CD8-positive, alpha-beta memory T cell (primary cell): ENCODE measurements at regions not wholly inside any gene's neighbourhood (a gene's known extent, or its start where the extent isn't known, plus 50 kb on each side); places are given as distances from the start of the nearest gene placed in this dataset.
"Not testable (repeated sequence)": the region's sequence is repeated elsewhere in the genome, so short reads cannot be mapped to it uniquely, and the experiment has no call there.

Source experiments
- CTCF ChIA-PET: fragments of 350-600 bp; sonication (Branson Sonifier 250); formaldehyde crosslinking; loops from one replicate; lab custom pipeline; 2021; ENCODE audit warnings: antibody characterized with exemption; lab: Charles Lee
- POLR2A ChIA-PET: fragments of 350-600 bp; sonication (Branson Sonifier 250); formaldehyde crosslinking; loops from one replicate; lab custom pipeline; 2021; ENCODE audit warnings: antibody characterized with exemption; lab: Charles Lee
- DNase-seq, 5 donors: peaks; one replicate each; pipeline versions ENCODE4 v3.0.0 to v3.0.0-alpha.2; 2020 to 2022; ENCODE audit warnings: mixed read lengths in 1 of 5
- H3K27ac ChIP-seq: one replicate; pipeline ENCODE4 v1.7.0; 2013; ENCODE audit warnings: low read depth, mild to moderate bottlenecking, low read length, moderate library complexity
- H3K27me3 ChIP-seq: 2 replicates; pipeline ENCODE4 v1.7.0; 2013; ENCODE audit warnings: low read length, mild to moderate bottlenecking; ENCODE audit not compliant: insufficient read depth, poor library complexity, severe bottlenecking
- H3K36me3 ChIP-seq: 2 replicates; pipeline ENCODE4 v1.7.0; 2013; ENCODE audit warnings: mild to moderate bottlenecking, low read length, moderate library complexity; ENCODE audit not compliant: insufficient read depth
- H3K4me1 ChIP-seq: 2 replicates; pipeline ENCODE4 v1.7.0; 2013; ENCODE audit warnings: mild to moderate bottlenecking, low read length, moderate library complexity; ENCODE audit not compliant: insufficient read depth
- H3K4me3 ChIP-seq: 2 replicates; pipeline ENCODE4 v1.7.0; 2013; ENCODE audit warnings: mild to moderate bottlenecking, low read length
- H3K9me3 ChIP-seq: 2 replicates; pipeline ENCODE4 v1.7.0; 2013; ENCODE audit warnings: mild to moderate bottlenecking, low read length
- H3K27ac Mint-ChIP-seq, 8 donors: one replicate each; pipeline ENCODE4 v1.8.0; 2020 to 2021; ENCODE audit warnings: mixed read lengths in 8 of 8, mild to moderate bottlenecking in 6 of 8, inconsistent platforms in 3 of 8, moderate library complexity in 3 of 8
- H3K27me3 Mint-ChIP-seq, 2 donors: one replicate each; pipeline ENCODE4 v1.8.0; 2020 to 2021; ENCODE audit warnings: mixed read lengths in 2 of 2, mild to moderate bottlenecking in 1 of 2, moderate library complexity in 1 of 2
- H3K36me3 Mint-ChIP-seq, 3 donors: one replicate each; pipeline ENCODE4 v1.8.0; 2020 to 2021; ENCODE audit warnings: mixed read lengths in 3 of 3, inconsistent platforms in 1 of 3, mild to moderate bottlenecking in 1 of 3
- H3K4me1 Mint-ChIP-seq, 3 donors: one replicate each; pipeline ENCODE4 v1.8.0; 2020 to 2021; ENCODE audit warnings: mixed read lengths in 3 of 3, inconsistent platforms in 1 of 3, mild to moderate bottlenecking in 1 of 3
- H3K4me3 Mint-ChIP-seq, 7 donors: one replicate each; pipeline ENCODE4 v1.8.0; 2020 to 2021; ENCODE audit warnings: mixed read lengths in 7 of 7, mild to moderate bottlenecking in 6 of 7, moderate library complexity in 4 of 7, inconsistent platforms in 2 of 7
- H3K9me3 Mint-ChIP-seq, 5 donors: one replicate each; pipeline ENCODE4 v1.8.0; 2020 to 2022; ENCODE audit warnings: mixed read lengths in 5 of 5, mild to moderate bottlenecking in 3 of 5, moderate library complexity in 2 of 5, inconsistent platforms in 1 of 5

- Histone ChIP-seq H3K9me3 (no peaks in the 10 kb centered on the region), H3K27ac (no peak overlapping the region), H3K4me1 (no peaks in the 10 kb centered on the region), H3K36me3 (no peaks in the 10 kb centered on the region), H3K4me3 (no peak overlapping the region), H3K27me3 (no peaks in the 10 kb centered on the region)
- POLR2A ChIA-PET: no interaction called here
- H3K27ac Mint-ChIP-seq: no peak overlapping the region
- no peaks in the 10 kb centered on the region for H3K4me1 Mint-ChIP-seq
- H3K9me3 Mint-ChIP-seq: no peaks in the 10 kb centered on the region
- peaks cover 5 to 17% of the 10 kb centered on the region in 2 donors for H3K27me3 Mint-ChIP-seq
- no peaks in the 10 kb centered on the region for H3K36me3 Mint-ChIP-seq
- CTCF ChIA-PET: no interaction called here
- DNase-seq: no peak
- no peak overlapping the region for H3K4me3 Mint-ChIP-seq
These were observed 289.7 kb upstream of the MCTP2 start for GRCh38 chr15:93941697-93942096.

- no peaks in the 10 kb centered on the region for H3K36me3 ChIP-seq
- ChIA-PET POLR2A (no interaction called here), CTCF (interaction anchor here (0.7 kb wide), 1 partner anchor 42 kb away, joined by 3 read pairs; no protein-coding TSS in a partner anchor)
- no peak for DNase-seq
- H3K9me3 ChIP-seq: no peaks in the 10 kb centered on the region
- H3K27ac ChIP-seq: no peak overlapping the region
- H3K27me3 ChIP-seq: no peaks in the 10 kb centered on the region
- H3K27me3 Mint-ChIP-seq: peaks cover 5 to 20% of the 10 kb centered on the region in 2 donors
- no peak overlapping the region for H3K27ac Mint-ChIP-seq
- H3K4me1 Mint-ChIP-seq: no peaks in the 10 kb centered on the region
- no peak overlapping the region for H3K4me3 Mint-ChIP-seq
- no peak overlapping the region for H3K4me3 ChIP-seq
- no peaks in the 10 kb centered on the region for H3K9me3 Mint-ChIP-seq
- H3K36me3 Mint-ChIP-seq: no peaks in the 10 kb centered on the region
- H3K4me1 ChIP-seq: no peaks in the 10 kb centered on the region
These were observed 291.1 kb upstream of the MCTP2 start for GRCh38 chr15:93940226-93940625.

GRCh38 chr15:93932164-93932776 lies 299.1 kb upstream of the MCTP2 start:
- H3K36me3 Mint-ChIP-seq: no peaks in the 10 kb centered on the region
- CTCF ChIA-PET: no interaction called here

GRCh38 chr15:93929375-93930094 lies 301.8 kb upstream of the MCTP2 start:
- H3K4me3 ChIP-seq: no peak overlapping the region
- Mint-ChIP-seq H3K4me1 (peaks cover 9 to 13% (median 10%) of the 10 kb centered on the region in 3 donors), H3K36me3 (no peaks in the 10 kb centered on the region), H3K27ac (no peak overlapping the region), H3K27me3 (peaks cover 2 to 8% of the 10 kb centered on the region in 2 donors), H3K9me3 (no peaks in the 10 kb centered on the region), H3K4me3 (no peak overlapping the region)
- H3K27me3 ChIP-seq: no peaks in the 10 kb centered on the region
- no peaks in the 10 kb centered on the region for H3K9me3 ChIP-seq
- H3K36me3 ChIP-seq: no peaks in the 10 kb centered on the region
- POLR2A ChIA-PET: no interaction called here
- DNase-seq: no peak
- H3K27ac ChIP-seq: no peak overlapping the region
- CTCF ChIA-PET: no interaction called here
- no peaks in the 10 kb centered on the region for H3K4me1 ChIP-seq

More at GRCh38 chr15:93932164-93932776, 299.1 kb upstream of the MCTP2 start:
- Mint-ChIP-seq H3K4me3 (peak overlapping the region in 5 of 7 donors; percentile 2 to 33 (median 8)), H3K9me3 (no peaks in the 10 kb centered on the region), H3K27me3 (peaks cover 2 to 20% of the 10 kb centered on the region in 2 donors), H3K4me1 (peaks cover 9 to 13% (median 10%) of the 10 kb centered on the region in 3 donors), H3K27ac (peak overlapping the region in 2 of 8 donors; percentile 18 to 59)
- H3K27me3 ChIP-seq: no peaks in the 10 kb centered on the region
- POLR2A ChIA-PET: no interaction called here
- DNase-seq: no peak
- H3K9me3 ChIP-seq: no peaks in the 10 kb centered on the region
- no peaks in the 10 kb centered on the region for H3K4me1 ChIP-seq
- H3K36me3 ChIP-seq: no peaks in the 10 kb centered on the region
- H3K27ac ChIP-seq: no peak overlapping the region
- H3K4me3 ChIP-seq: no peak overlapping the region

- POLR2A ChIA-PET: no interaction called here
- H3K4me3 Mint-ChIP-seq: no peak overlapping the region
- CTCF ChIA-PET: no interaction called here
- peaks cover 1 to 18% of the 10 kb centered on the region in 2 donors for H3K27me3 Mint-ChIP-seq
- Histone ChIP-seq H3K36me3 (no peaks in the 10 kb centered on the region), H3K4me3 (no peak overlapping the region), H3K9me3 (no peaks in the 10 kb centered on the region), H3K27me3 (no peaks in the 10 kb centered on the region), H3K27ac (no peak overlapping the region), H3K4me1 (no peaks in the 10 kb centered on the region)
- H3K36me3 Mint-ChIP-seq: peaks cover 0 to 4% (median 0%) of the 10 kb centered on the region in 3 donors
- no peaks in the 10 kb centered on the region for H3K4me1 Mint-ChIP-seq
- H3K27ac Mint-ChIP-seq: no peak overlapping the region
- DNase-seq: no peak
- peaks cover 6 to 19% (median 11%) of the 10 kb centered on the region in 5 donors for H3K9me3 Mint-ChIP-seq
These were observed 311.2 kb upstream of the MCTP2 start for GRCh38 chr15:93920204-93920603.

GRCh38 chr15:93918801-93919200 lies 312.6 kb upstream of the MCTP2 start:
- H3K4me1 Mint-ChIP-seq, H3K27ac Mint-ChIP-seq, POLR2A ChIA-PET, CTCF ChIA-PET, H3K36me3 ChIP-seq, H3K36me3 Mint-ChIP-seq, DNase-seq, H3K4me1 ChIP-seq, H3K4me3 Mint-ChIP-seq, H3K27ac ChIP-seq, H3K4me3 ChIP-seq, H3K9me3 ChIP-seq, H3K27me3 ChIP-seq: not testable (repeated sequence)
- H3K27me3 Mint-ChIP-seq: peaks cover 1 to 25% of the 10 kb centered on the region in 2 donors
- peaks cover 6 to 19% (median 11%) of the 10 kb centered on the region in 5 donors for H3K9me3 Mint-ChIP-seq

- H3K9me3 Mint-ChIP-seq: peaks cover 2 to 16% (median 7%) of the 10 kb centered on the region in 5 donors
- DNase-seq: no peak
- POLR2A ChIA-PET: no interaction called here
- no peak overlapping the region for H3K27ac ChIP-seq
- no peaks in the 10 kb centered on the region for H3K4me1 Mint-ChIP-seq
- H3K27me3 ChIP-seq: no peaks in the 10 kb centered on the region
- H3K9me3 ChIP-seq: no peaks in the 10 kb centered on the region
- no peak overlapping the region for H3K4me3 ChIP-seq
- CTCF ChIA-PET: no interaction called here
- H3K27me3 Mint-ChIP-seq: peaks cover 1 to 26% of the 10 kb centered on the region in 2 donors
- H3K36me3 ChIP-seq: no peaks in the 10 kb centered on the region
- H3K4me1 ChIP-seq: no peaks in the 10 kb centered on the region
- H3K4me3 Mint-ChIP-seq: no peak overlapping the region
- peaks cover 0 to 4% (median 0%) of the 10 kb centered on the region in 3 donors for H3K36me3 Mint-ChIP-seq
- H3K27ac Mint-ChIP-seq: no peak overlapping the region
These were observed 314.2 kb upstream of the MCTP2 start for GRCh38 chr15:93917181-93917580.

GRCh38 chr15:93913871-93914270 lies 317.5 kb upstream of the MCTP2 start:
- H3K4me3 ChIP-seq: no peak overlapping the region
- no peaks in the 10 kb centered on the region for H3K36me3 ChIP-seq
- DNase-seq: no peak
- Mint-ChIP-seq H3K27me3 (peaks cover 3 to 27% of the 10 kb centered on the region in 2 donors), H3K9me3 (peaks cover 0 to 1% (median 0%) of the 10 kb centered on the region in 5 donors), H3K4me3 (no peak overlapping the region), H3K27ac (no peak overlapping the region), H3K36me3 (no peaks in the 10 kb centered on the region), H3K4me1 (no peaks in the 10 kb centered on the region)
- no peaks in the 10 kb centered on the region for H3K9me3 ChIP-seq
- ChIA-PET CTCF (no interaction called here), POLR2A (no interaction called here)
- no peak overlapping the region for H3K27ac ChIP-seq
- H3K4me1 ChIP-seq: no peaks in the 10 kb centered on the region
- H3K27me3 ChIP-seq: no peaks in the 10 kb centered on the region
